Breast epithelium (tissue), 4 donors: ENCODE measurements at regions not wholly inside any gene's neighbourhood (a gene's known extent, or its start where the extent isn't known, plus 50 kb on each side); places are given as distances from the start of the nearest gene placed in this dataset.

Experiments
- DNase-seq, 2 donors: peaks; one replicate each; pipeline ENCODE4 v3.0.0-alpha.2; 2019; ENCODE audit warnings: low spot score in 2 of 2
- H3K27ac ChIP-seq, 2 donors: fragments of 200-600 bp; sonication (generic) in 1 of 2; one replicate each; pipeline ENCODE4 v1.5.1; 2016 to 2019; ENCODE audit warnings: mild to moderate bottlenecking in 1 of 2
- H3K27me3 ChIP-seq, 2 donors: fragments of 200-600 bp; sonication (generic) in 1 of 2; one replicate each; pipeline versions ENCODE4 v1.5.1 to v1.6.0; 2017 to 2019; ENCODE audit warnings: control low read depth in 1 of 2, mild to moderate bottlenecking in 1 of 2
- H3K36me3 ChIP-seq: fragments of 200-600 bp; one replicate; pipeline ENCODE4 v1.5.1; 2019
- H3K4me1 ChIP-seq, 2 donors: fragments of 200-600 bp; sonication (generic); one replicate each; pipeline ENCODE4 v1.5.1; 2016 to 2019; ENCODE audit warnings: control low read depth in 1 of 2
- H3K4me3 ChIP-seq, 3 donors: fragments of 200-600 bp; sonication (generic); 1 replicate in 2 of 3; 2 replicates in 1 of 3; pipeline ENCODE4 v1.5.1; 2016 to 2019; ENCODE audit warnings: mild to moderate bottlenecking in 3 of 3, moderate library complexity in 2 of 3
- H3K9me3 ChIP-seq, 2 donors: fragments of 200-600 bp; sonication (generic) in 1 of 2; one replicate each; pipeline ENCODE4 v1.5.1; 2016 to 2019; ENCODE audit warnings: control low read depth in 1 of 2
- POLR2A ChIP-seq: fragments of 450-650 bp; IDR thresholded peaks from one replicate; pipeline ENCODE4 v1.6.1; 2016; ENCODE audit warnings: antibody characterized with exemption, mild to moderate bottlenecking, moderate library complexity
- POLR2AphosphoS5 ChIP-seq, 3 donors: sonication (generic); formaldehyde crosslinking; IDR thresholded peaks; one replicate each; pipeline ENCODE4 v1.6.1; 2017; ENCODE audit warnings: antibody characterized with exemption in 3 of 3
- intact Hi-C: fragments of 100-400 bp; cut with DNase I; formaldehyde crosslinking; loops from one replicate; pipeline ENCODE4 v1.15.1; 2023; ENCODE audit warnings: low total_unique reads
- TF ChIP-seq, protein P1 (sequence below), 3 donors: fragments of 450-650 bp; IDR thresholded peaks; one replicate each; pipeline ENCODE4 v1.5.1; 2016 to 2017; ENCODE audit warnings: antibody characterized with exemption in 3 of 3, mild to moderate bottlenecking in 3 of 3, moderate library complexity in 3 of 3

GRCh38 chr5:2371419-2371710, 380.1 kb downstream of the IRX2 start:
- Histone ChIP-seq H3K27ac (no peak overlapping the region), H3K27me3 (no peaks in the 10 kb centered on the region), H3K36me3 (no peaks in the 10 kb centered on the region), H3K4me1 (no peaks in the 10 kb centered on the region), H3K9me3 (peaks cover 0 to 5% of the 10 kb centered on the region in 2 donors), H3K4me3 (no peak overlapping the region)
- DNase-seq: no peak
- TF ChIP-seq POLR2A (no peak), POLR2AphosphoS5 (IDR thresholded peaks at IDR 0.05) (no peak)
- TF ChIP-seq, protein P1, sequence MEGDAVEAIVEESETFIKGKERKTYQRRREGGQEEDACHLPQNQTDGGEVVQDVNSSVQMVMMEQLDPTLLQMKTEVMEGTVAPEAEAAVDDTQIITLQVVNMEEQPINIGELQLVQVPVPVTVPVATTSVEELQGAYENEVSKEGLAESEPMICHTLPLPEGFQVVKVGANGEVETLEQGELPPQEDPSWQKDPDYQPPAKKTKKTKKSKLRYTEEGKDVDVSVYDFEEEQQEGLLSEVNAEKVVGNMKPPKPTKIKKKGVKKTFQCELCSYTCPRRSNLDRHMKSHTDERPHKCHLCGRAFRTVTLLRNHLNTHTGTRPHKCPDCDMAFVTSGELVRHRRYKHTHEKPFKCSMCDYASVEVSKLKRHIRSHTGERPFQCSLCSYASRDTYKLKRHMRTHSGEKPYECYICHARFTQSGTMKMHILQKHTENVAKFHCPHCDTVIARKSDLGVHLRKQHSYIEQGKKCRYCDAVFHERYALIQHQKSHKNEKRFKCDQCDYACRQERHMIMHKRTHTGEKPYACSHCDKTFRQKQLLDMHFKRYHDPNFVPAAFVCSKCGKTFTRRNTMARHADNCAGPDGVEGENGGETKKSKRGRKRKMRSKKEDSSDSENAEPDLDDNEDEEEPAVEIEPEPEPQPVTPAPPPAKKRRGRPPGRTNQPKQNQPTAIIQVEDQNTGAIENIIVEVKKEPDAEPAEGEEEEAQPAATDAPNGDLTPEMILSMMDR (IDR thresholded peaks at IDR 0.05): no peak
- intact Hi-C loops: loop anchor here (10.0 kb wide), 1 partner anchor 1683 kb away; no protein-coding TSS in a partner anchor

- no peaks in the 10 kb centered on the region for H3K4me1 ChIP-seq
- H3K27ac ChIP-seq: no peak overlapping the region
- peaks cover 0 to 5% of the 10 kb centered on the region in 2 donors for H3K9me3 ChIP-seq
- no peak for TF ChIP-seq POLR2A
- TF ChIP-seq, protein P1 (IDR thresholded peaks at IDR 0.05): no peak
- intact Hi-C loops: loop anchor here (10.0 kb wide), 1 partner anchor 1684 kb away; no protein-coding TSS in a partner anchor
- no peaks in the 10 kb centered on the region for H3K36me3 ChIP-seq
- DNase-seq: no peak
- H3K4me3 ChIP-seq: no peak overlapping the region
- no peaks in the 10 kb centered on the region for H3K27me3 ChIP-seq
Measured at GRCh38 chr5:2370626-2371418, 380.7 kb downstream of the IRX2 start.

GRCh38 chr5:2369178-2369577, 382.3 kb downstream of the IRX2 start:
- no peak for DNase-seq
- H3K9me3 ChIP-seq: peaks cover 8% of the 10 kb centered on the region in 2 donors
- no peaks in the 10 kb centered on the region for H3K36me3 ChIP-seq
- H3K4me1 ChIP-seq: no peaks in the 10 kb centered on the region
- TF ChIP-seq, protein P1 (IDR thresholded peaks at IDR 0.05): no peak
- no peak for TF ChIP-seq POLR2AphosphoS5 (IDR thresholded peaks at IDR 0.05)
- no peak for TF ChIP-seq POLR2A
- H3K27ac ChIP-seq: no peak overlapping the region
- H3K27me3 ChIP-seq: no peaks in the 10 kb centered on the region
- H3K4me3 ChIP-seq: no peak overlapping the region
- intact Hi-C loops: no loop called here

DNA sequence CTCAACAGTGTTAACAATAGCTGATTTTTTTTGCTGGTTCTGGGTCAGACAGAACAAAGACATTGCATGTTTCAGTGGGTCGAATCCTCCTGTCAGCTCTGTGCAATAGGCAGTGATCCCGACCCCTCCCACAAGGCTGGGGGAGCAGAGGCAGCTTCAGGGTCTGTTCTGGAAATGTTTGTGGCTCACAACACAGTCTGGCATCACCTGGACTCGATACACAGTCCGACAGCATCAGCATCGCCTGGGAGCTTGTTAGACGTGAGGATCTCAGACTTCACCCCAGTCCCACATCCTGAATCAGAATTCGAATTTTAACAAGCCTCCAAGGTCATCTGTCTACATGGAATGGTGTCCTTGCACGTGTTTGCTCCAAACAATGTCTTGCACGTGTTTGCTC, 384.7 kb downstream of the IRX2 start:
- Histone ChIP-seq H3K9me3 (peaks cover 12 to 14% of the 10 kb centered on the region in 2 donors), H3K36me3 (no peaks in the 10 kb centered on the region), H3K27me3 (no peaks in the 10 kb centered on the region), H3K4me3 (no peak overlapping the region), H3K27ac (no peak overlapping the region), H3K4me1 (no peaks in the 10 kb centered on the region)
- TF ChIP-seq POLR2A (no peak), POLR2AphosphoS5 (IDR thresholded peaks at IDR 0.05) (no peak)
- TF ChIP-seq, protein P1 (IDR thresholded peaks at IDR 0.05): no peak
- no peak for DNase-seq
- intact Hi-C loops: no loop called here

DNA sequence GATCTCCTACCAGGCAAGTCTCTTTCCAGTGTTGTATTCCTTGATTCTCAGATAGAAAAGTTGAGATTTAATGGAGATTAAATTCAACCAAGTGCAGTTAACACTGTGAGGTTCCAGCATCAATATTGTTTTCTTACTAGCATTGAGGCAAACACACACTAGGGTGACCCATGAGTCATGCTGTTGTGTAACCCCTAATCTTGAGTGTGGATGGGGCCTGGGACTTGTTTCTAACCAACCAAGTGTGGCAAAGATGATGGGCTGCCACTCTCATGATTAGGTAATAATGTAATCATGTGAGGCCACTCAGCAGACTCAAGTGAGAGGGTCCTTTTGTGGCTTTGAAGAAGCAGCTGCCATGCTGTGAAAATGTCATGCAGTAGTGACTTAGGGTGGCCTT, 394.2 kb downstream of the IRX2 start:
- Histone ChIP-seq H3K36me3 (no peaks in the 10 kb centered on the region), H3K27ac (no peak overlapping the region), H3K9me3 (peaks cover 0 to 14% of the 10 kb centered on the region in 2 donors), H3K27me3 (no peaks in the 10 kb centered on the region), H3K4me3 (no peak overlapping the region), H3K4me1 (no peaks in the 10 kb centered on the region)
- intact Hi-C loops: loop anchor here (10.0 kb wide), 1 partner anchor 1677 kb away; no protein-coding TSS in a partner anchor
- TF ChIP-seq POLR2AphosphoS5 (IDR thresholded peaks at IDR 0.05): no peak
- no peak for TF ChIP-seq POLR2A
- TF ChIP-seq, protein P1 (IDR thresholded peaks at IDR 0.05): no peak
- DNase-seq: no peak
